G401 (cell line): ENCODE measurements at regions not wholly inside any gene's neighbourhood (a gene's known extent, or its start where the extent isn't known, plus 50 kb on each side); places are given as distances from the start of the nearest gene placed in this dataset.
"Not testable (repeated sequence)": the region's sequence is repeated elsewhere in the genome, so short reads cannot be mapped to it uniquely, and the experiment has no call there.

Experiments
- DNase-seq: peaks from one replicate; pipeline ENCODE4 v3.0.0-alpha.2; 2015; ENCODE audit warnings: low spot score
- in situ Hi-C: cut with HindIII; loops from 2 replicates; pipeline ENCODE4 v1.10.0; 2016; ENCODE audit warnings: low sequenced_read_pairs, mixed read lengths

- DNase-seq, result no peak
- in situ Hi-C loops, result no loop called here
Observed at GRCh38 chr4:73348185-73348584, 55.9 kb upstream of the ALB start.

GRCh38 chr4:73347497-73347896, 56.6 kb upstream of the ALB start:
- in situ Hi-C loops, result no loop called here
- no peak for DNase-seq

- DNase-seq, result no peak
- in situ Hi-C loops, result no loop called here
Observed at GRCh38 chr4:73345399-73345975, 58.6 kb upstream of the ALB start.

DNA sequence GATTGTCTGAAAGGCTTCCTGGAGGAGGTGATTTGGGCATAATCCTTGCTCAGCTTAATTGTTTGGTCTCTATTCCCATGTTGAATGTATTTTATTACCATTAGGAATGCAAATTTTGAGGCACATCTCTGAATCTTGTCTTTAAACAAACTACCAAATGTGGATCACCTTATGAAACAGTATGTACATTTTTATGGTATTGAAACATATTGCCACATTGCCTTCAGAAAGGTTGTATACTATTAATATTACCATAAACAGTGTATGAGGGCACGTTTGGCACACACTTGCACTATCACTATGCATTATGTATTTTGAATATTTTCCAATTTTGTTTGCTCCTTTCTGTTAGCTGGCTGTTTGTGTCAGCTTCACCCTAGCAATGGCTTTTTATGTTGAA, 60.0 kb upstream of the ALB start:
- in situ Hi-C loops, result no loop called here
- DNase-seq, result no peak

- in situ Hi-C loops, result no loop called here
- no peak for DNase-seq
Observed at GRCh38 chr4:73343432-73343831, 60.7 kb upstream of the ALB start.

- DNase-seq, result peak; percentile 49
- in situ Hi-C loops, result no loop called here
Observed at GRCh38 chr4:73341454-73341853, 62.6 kb upstream of the ALB start.

DNA sequence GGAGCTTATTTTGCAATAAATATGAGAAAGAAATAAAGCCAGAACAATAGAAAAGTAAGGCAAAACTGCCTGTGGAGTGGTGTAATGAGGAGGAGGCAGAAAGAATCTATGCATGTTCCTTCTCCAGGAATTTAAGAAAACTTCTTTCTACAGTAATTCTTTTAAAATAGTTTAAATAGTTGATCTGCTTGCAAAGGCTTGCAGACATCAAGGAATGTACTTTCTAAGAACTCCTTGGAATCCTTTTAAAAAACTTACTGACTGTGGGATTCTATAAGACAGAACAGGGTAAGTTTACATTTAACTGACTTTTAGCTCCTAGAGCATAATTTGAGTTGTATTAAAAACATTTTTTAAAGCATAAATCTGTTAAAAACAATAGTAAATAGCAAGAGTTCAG, 63.2 kb upstream of the ALB start:
- DNase-seq, result no peak
- in situ Hi-C loops, result no loop called here

GRCh38 chr4:73335679-73336078, 68.4 kb upstream of the ALB start:
- DNase-seq, result no peak
- in situ Hi-C loops, result no loop called here

DNA sequence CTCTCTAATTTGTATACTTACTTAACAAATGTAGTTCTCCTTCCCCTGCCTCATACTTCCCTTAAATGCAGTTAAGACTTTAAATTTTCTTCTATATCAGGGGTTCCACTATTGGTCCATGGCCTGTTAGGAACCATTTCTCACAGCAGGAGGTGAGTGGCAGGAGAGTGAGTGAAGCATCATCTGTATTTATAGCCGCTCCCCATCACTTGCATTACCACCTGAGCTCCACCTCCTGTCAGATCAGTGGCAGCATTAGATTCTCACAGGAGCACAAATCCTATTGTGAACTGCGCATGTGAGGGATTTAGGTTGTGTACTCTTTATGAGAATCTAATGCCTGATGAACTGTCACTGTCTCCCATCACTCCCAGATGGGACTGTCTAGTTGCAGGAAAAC, 72.1 kb upstream of the ALB start:
- in situ Hi-C loops, DNase-seq: not testable (repeated sequence)

- no peak for DNase-seq
- in situ Hi-C loops, result no loop called here
Observed at GRCh38 chr4:73329300-73329699, 70.7 kb upstream of the ANKRD17 start.

DNA sequence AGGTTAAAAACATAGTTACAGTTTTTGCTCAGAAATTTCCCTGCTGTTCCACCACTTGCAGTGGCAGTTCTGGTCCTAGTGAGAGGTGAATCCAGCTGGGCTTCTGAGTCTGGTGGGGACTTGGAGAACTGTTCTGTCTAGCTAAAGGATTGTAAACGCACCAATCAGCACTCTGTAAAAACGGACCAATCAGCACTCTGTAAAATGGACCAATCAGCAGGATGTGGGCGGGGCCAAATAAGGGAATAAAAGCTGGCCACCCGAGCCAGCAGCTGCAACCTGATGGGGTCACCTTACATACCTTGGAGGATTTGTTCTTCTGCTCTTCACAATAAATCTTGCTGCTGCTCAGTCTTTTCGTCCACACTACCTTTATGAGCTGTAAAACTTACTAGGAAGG, 67.2 kb upstream of the ANKRD17 start:
- DNase-seq, in situ Hi-C loops: not testable (repeated sequence)

DNA sequence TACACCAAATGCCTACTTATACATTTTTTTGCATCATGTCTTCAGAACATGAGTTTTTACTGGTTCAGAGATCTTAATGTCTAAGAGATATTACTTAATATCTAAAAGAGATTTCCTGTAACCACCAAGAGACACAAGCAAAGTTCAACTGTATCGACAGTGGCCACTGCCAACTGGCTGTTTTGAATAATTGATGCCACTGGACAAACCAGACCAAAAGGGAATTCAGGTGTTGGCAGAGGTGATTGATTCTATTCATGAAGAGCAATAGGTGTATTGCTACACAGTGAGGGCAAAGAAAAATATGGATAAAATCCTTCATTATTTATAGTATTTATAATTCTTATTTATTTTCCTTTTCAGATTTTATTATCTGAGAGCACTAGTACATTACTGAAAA, 58.5 kb upstream of the ANKRD17 start:
- in situ Hi-C loops, result no loop called here
- no peak for DNase-seq

DNA sequence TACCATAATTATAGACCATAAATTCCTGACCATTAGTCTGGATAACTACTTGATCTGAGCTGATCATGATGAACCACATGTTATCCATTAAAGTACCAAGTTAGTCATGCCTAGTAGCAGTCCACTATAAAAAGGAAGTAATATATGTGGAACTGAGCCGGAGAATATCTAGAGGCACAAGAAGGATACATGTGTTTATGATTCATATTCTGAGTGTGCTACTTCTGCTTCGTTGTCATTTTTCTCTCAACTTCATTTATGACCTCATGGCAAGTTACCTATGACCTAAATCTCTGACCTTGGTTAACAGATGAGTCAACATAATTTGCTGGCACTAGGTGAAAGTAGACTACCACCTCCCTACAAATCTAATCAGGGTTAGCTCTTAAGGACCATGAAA, 56.5 kb upstream of the ANKRD17 start:
- no peak for DNase-seq
- in situ Hi-C loops, result no loop called here

DNA sequence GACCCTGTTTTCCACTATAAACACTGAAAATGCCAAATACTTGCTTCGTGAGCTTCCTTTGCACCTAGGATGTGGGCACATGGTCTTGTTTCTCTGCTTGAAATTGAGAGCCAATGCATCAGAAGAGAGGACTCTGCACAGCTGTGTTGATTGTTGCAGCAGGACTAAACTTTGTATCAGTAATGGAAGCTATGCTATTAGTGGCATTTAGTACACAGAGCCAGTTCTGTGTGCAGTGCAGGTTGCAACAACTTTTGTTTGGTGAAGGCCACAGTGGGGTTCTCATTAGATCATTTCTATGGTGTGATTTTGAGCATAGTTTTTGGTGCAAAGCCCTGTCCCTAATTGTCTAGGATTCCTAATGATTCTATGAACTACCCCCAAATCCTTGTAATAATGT, 54.4 kb upstream of the ANKRD17 start:
- no peak for DNase-seq
- in situ Hi-C loops, result no loop called here

GRCh38 chr4:73311428-73311827, 52.8 kb upstream of the ANKRD17 start:
- peak; percentile 3 for DNase-seq
- in situ Hi-C loops, result no loop called here

DNA sequence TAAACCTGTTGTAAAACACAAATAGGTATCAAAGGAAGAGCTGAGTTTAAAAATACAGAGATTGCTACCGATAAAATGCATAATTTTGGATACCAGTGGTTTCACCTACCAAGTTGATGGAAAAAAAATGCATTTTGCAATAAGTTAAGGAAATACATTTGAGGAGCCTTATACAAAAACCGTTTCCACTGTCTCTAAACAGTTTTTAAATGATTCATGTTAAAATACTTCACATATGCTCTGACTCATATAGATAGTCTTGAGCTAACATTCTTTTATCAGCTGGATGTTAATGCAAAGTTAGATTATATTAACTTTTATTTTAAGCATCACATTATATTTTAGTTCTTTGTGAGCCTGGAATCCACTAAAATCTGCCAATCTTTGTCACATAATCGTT, 50.6 kb upstream of the ANKRD17 start:
- in situ Hi-C loops, result no loop called here
- no peak for DNase-seq
